Osteoblast (primary cell): ENCODE measurements at regions not wholly inside any gene's neighbourhood (a gene's known extent, or its start where the extent isn't known, plus 50 kb on each side); places are given as distances from the start of the nearest gene placed in this dataset.
"Not testable (repeated sequence)": the region's sequence is repeated elsewhere in the genome, so short reads cannot be mapped to it uniquely, and the experiment has no call there.

Experiments
- DNase-seq: peaks from one replicate; pipeline ENCODE4 v3.0.0; 2011; ENCODE audit warnings: low spot score, mixed read lengths; ENCODE audit not compliant: insufficient read length; ENCODE audit errors: missing footprints
- H2AFZ ChIP-seq: 2 replicates; pipeline ENCODE4 v1.6.0; 2011; ENCODE audit warnings: mild to moderate bottlenecking, low read length
- H3K27ac ChIP-seq: 2 replicates; pipeline ENCODE4 v1.5.1; 2011; ENCODE audit warnings: mild to moderate bottlenecking, low read depth, low read length, moderate library complexity
- H3K27me3 ChIP-seq: 2 replicates; pipeline ENCODE4 v1.6.0; 2012; ENCODE audit warnings: mild to moderate bottlenecking, control low read depth, inconsistent platforms, low read length, moderate library complexity; ENCODE audit not compliant: insufficient read depth
- H3K36me3 ChIP-seq: 2 replicates; pipeline ENCODE4 v1.5.1; 2011; ENCODE audit warnings: mild to moderate bottlenecking, low read length, control low read depth, moderate library complexity; ENCODE audit not compliant: insufficient read depth
- H3K4me1 ChIP-seq: 2 replicates; pipeline ENCODE4 v1.5.1; 2011; ENCODE audit warnings: mild to moderate bottlenecking, low read length, control low read depth, moderate library complexity; ENCODE audit not compliant: insufficient read depth
- H3K4me2 ChIP-seq: 2 replicates; pipeline ENCODE4 v1.6.0; 2011; ENCODE audit warnings: mild to moderate bottlenecking, low read length; ENCODE audit not compliant: insufficient read depth
- H3K4me3 ChIP-seq: fragments of 200-600 bp; sonication (generic); 3 replicates; pipeline ENCODE4 v1.5.1; 2012; ENCODE audit warnings: mild to moderate bottlenecking, low read length, inconsistent platforms; ENCODE audit not compliant: insufficient read depth
- H3K79me2 ChIP-seq: 2 replicates; pipeline ENCODE4 v1.6.0; 2012; ENCODE audit warnings: mild to moderate bottlenecking, low read length, control low read depth, inconsistent platforms; ENCODE audit not compliant: insufficient read depth
- H3K9me3 ChIP-seq: 2 replicates; pipeline ENCODE4 v1.5.1; 2011; ENCODE audit warnings: low read depth, low read length, control low read depth
- H4K20me1 ChIP-seq: 2 replicates; pipeline ENCODE4 v1.6.0; 2012; ENCODE audit warnings: mild to moderate bottlenecking, low read length, control low read depth; ENCODE audit not compliant: insufficient read depth
- TF ChIP-seq, protein P1 (sequence below): IDR thresholded peaks from 2 replicates; pipeline ENCODE4 v1.5.1; 2011; ENCODE audit warnings: mild to moderate bottlenecking, low read depth, low read length, moderate library complexity; ENCODE audit errors: extremely low read depth

DNA sequence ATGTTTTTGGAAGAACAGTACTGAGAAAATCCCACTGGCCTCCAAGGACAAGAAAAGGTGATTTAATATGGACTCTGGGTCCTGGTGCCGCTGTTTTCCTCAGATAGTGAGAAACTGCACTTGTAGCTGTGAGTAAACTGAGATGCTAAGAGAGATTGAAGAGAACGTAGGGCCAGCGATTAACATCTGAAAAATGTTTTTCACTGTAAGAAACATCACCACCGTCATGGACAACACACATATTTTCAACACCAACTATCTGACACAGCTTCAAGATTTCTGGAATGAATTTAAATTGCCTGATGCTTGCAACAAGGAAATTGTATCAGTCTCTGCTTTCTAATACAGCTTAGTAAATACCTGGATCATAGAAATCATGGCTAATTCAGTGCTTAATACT is 158.2 kb upstream of the SMIM31 start:
- no peaks in the 10 kb centered on the region for H3K27me3 ChIP-seq
- no peaks in the 10 kb centered on the region for H3K79me2 ChIP-seq
- H3K36me3 ChIP-seq = no peaks in the 10 kb centered on the region
- no peak overlapping the region for H3K4me2 ChIP-seq
- no peaks in the 10 kb centered on the region for H3K4me1 ChIP-seq
- no peak overlapping the region for H3K4me3 ChIP-seq
- DNase-seq = no peak
- H3K9me3 ChIP-seq = no peaks in the 10 kb centered on the region
- no peak overlapping the region for H3K27ac ChIP-seq
- no peaks in the 10 kb centered on the region for H4K20me1 ChIP-seq
- TF ChIP-seq, protein P1, sequence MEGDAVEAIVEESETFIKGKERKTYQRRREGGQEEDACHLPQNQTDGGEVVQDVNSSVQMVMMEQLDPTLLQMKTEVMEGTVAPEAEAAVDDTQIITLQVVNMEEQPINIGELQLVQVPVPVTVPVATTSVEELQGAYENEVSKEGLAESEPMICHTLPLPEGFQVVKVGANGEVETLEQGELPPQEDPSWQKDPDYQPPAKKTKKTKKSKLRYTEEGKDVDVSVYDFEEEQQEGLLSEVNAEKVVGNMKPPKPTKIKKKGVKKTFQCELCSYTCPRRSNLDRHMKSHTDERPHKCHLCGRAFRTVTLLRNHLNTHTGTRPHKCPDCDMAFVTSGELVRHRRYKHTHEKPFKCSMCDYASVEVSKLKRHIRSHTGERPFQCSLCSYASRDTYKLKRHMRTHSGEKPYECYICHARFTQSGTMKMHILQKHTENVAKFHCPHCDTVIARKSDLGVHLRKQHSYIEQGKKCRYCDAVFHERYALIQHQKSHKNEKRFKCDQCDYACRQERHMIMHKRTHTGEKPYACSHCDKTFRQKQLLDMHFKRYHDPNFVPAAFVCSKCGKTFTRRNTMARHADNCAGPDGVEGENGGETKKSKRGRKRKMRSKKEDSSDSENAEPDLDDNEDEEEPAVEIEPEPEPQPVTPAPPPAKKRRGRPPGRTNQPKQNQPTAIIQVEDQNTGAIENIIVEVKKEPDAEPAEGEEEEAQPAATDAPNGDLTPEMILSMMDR = no peak
- no peak overlapping the region for H2AFZ ChIP-seq

DNA sequence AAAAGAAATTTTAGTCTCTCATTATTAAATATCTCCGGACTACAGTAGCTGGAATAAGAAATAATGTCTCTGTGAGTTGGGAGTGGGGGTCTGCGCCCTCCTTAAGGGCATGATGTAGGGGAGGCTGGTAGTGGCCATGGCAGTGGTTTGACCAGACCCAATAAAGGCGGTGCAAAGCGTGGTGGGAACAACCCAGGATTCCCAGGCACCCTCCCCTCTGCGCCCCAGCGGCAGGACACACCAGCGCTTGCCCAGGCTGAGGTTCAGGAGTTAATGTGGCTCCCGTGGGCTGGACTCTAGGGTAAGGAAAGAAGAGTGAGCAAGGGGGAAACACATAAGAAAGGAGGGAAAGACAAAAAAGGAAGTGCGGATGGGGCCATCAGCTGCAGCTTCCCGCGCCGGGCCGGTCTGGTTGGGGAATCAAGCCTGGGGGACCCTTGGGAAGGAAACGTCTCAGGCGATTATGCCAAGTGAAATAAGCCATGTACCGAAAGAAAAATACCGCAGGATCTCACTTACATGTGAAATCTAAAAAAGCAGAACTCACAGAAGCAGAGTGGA is 157.5 kb upstream of the SMIM31 start:
- H3K9me3 ChIP-seq = no peaks in the 10 kb centered on the region
- DNase-seq = no peak
- no peaks in the 10 kb centered on the region for H3K27me3 ChIP-seq
- TF ChIP-seq, protein P1 = no peak
- no peak overlapping the region for H2AFZ ChIP-seq
- no peaks in the 10 kb centered on the region for H4K20me1 ChIP-seq
- H3K4me3 ChIP-seq = no peak overlapping the region
- H3K4me2 ChIP-seq = peak overlapping the region; percentile 19
- H3K4me1 ChIP-seq = no peaks in the 10 kb centered on the region
- no peaks in the 10 kb centered on the region for H3K36me3 ChIP-seq
- no peak overlapping the region for H3K27ac ChIP-seq
- H3K79me2 ChIP-seq = no peaks in the 10 kb centered on the region

DNA sequence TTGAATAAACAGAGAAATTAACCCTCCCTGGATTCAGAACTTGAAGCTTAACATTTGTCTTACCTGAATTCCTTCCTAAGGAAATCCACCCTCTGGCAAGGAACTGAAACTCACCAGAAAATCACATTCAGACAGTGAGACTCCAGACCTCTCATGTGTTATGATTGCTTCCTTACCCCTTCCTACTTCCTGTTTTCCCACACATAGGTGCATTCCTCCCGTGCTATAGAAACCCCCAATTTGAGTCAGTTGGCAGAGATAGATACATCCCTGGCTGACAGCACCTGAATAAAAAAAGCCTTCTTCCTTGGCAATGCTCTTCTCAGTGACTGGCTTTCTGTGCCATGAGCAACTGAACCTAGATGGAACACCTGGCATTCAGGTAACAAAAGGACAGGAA is 157.0 kb upstream of the SMIM31 start:
- TF ChIP-seq, protein P1 = no peak
- Histone ChIP-seq H3K27ac (no peak overlapping the region), H3K4me1 (no peaks in the 10 kb centered on the region), H3K4me2 (peak overlapping the region; percentile 19), H3K36me3 (no peaks in the 10 kb centered on the region), H3K4me3 (no peak overlapping the region), H2AFZ (no peak overlapping the region), H3K79me2 (no peaks in the 10 kb centered on the region), H3K27me3 (no peaks in the 10 kb centered on the region), H3K9me3 (no peaks in the 10 kb centered on the region), H4K20me1 (no peaks in the 10 kb centered on the region)
- DNase-seq = no peak

DNA sequence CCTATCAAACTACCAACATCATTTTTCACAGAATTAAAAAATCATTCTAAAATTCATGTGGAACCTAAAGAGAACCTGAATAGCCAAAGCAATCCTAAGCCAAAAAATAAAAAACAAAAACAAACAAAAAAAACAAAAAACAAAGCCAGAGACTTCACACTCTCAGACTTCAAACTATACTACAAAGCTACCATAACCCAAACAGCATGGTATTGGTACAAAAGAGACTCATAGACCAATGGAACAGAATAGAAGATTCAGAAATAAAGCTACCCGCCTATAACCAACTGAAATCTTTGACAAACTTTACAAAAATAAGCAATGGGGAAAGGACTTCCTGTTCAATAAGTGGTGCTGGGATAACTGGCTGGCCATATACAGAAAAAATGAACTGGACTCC is 152.3 kb upstream of the SMIM31 start:
- H3K4me3 ChIP-seq = no peak overlapping the region
- no peaks in the 10 kb centered on the region for H3K9me3 ChIP-seq
- H3K4me1 ChIP-seq = no peaks in the 10 kb centered on the region
- H3K4me2 ChIP-seq = no peak overlapping the region
- H4K20me1 ChIP-seq = no peaks in the 10 kb centered on the region
- TF ChIP-seq, protein P1 = no peak
- no peaks in the 10 kb centered on the region for H3K27me3 ChIP-seq
- H3K27ac ChIP-seq = no peak overlapping the region
- H3K36me3 ChIP-seq = no peaks in the 10 kb centered on the region
- H3K79me2 ChIP-seq = no peaks in the 10 kb centered on the region
- DNase-seq = no peak
- H2AFZ ChIP-seq = no peak overlapping the region

DNA sequence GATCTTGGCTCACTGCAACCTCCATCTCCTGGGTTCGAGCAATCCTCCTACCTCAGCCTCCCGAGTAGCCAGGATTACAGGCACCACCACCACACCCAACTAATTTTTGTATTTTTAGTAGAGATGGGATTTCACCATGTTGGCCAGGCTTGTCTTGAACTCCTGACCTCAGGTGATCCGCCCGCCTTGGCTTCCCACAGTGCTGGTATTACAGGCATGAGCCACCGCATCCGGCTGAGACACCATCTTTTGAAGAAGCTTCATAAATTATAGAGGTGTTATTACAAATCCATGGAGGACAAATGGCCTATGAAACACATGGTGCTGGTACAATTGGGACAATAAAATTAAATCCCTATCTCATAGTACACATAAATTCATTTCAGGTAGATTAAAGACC is 148.1 kb upstream of the SMIM31 start:
- not testable (repeated sequence) for H4K20me1 ChIP-seq, H3K27ac ChIP-seq, H2AFZ ChIP-seq, H3K4me2 ChIP-seq, H3K79me2 ChIP-seq, H3K36me3 ChIP-seq, DNase-seq, H3K4me1 ChIP-seq, H3K27me3 ChIP-seq, H3K9me3 ChIP-seq, H3K4me3 ChIP-seq
